RWPE1 (cell line): ENCODE measurements at regions not wholly inside any gene's neighbourhood (a gene's known extent, or its start where the extent isn't known, plus 50 kb on each side); places are given as distances from the start of the nearest gene placed in this dataset.

Experiments
- CTCF ChIA-PET: fragments of 350-600 bp; sonication (Branson Sonifier 250); formaldehyde crosslinking; extraction: SDS; loops from one replicate; lab custom pipeline; 2021; lab: Yijun Ruan, JAX
- POLR2A ChIA-PET: fragments of 400-600 bp; formaldehyde crosslinking; extraction: SDS; loops from one replicate; lab custom pipeline; 2020; ENCODE audit warnings: antibody characterized with exemption; ENCODE audit not compliant: low non-redundant PET; lab: Yijun Ruan, JAX
- DNase-seq: peaks from one replicate; pipeline ENCODE4 v3.0.0; 2012; ENCODE audit warnings: low spot score
- H3K27ac ChIP-seq: fragments of 450-650 bp; 2 replicates; pipeline ENCODE4 v1.5.1; 2017
- TF ChIP-seq, protein P1 (sequence below): fragments of 450-650 bp; conservative IDR thresholded peaks from 2 replicates; pipeline ENCODE4 v1.5.1; 2017; ENCODE audit warnings: low read depth, mild to moderate bottlenecking

- ChIA-PET POLR2A (no interaction called here), CTCF (no interaction called here)
- no peak for DNase-seq
- no peak overlapping the region for H3K27ac ChIP-seq
- TF ChIP-seq, protein P1, sequence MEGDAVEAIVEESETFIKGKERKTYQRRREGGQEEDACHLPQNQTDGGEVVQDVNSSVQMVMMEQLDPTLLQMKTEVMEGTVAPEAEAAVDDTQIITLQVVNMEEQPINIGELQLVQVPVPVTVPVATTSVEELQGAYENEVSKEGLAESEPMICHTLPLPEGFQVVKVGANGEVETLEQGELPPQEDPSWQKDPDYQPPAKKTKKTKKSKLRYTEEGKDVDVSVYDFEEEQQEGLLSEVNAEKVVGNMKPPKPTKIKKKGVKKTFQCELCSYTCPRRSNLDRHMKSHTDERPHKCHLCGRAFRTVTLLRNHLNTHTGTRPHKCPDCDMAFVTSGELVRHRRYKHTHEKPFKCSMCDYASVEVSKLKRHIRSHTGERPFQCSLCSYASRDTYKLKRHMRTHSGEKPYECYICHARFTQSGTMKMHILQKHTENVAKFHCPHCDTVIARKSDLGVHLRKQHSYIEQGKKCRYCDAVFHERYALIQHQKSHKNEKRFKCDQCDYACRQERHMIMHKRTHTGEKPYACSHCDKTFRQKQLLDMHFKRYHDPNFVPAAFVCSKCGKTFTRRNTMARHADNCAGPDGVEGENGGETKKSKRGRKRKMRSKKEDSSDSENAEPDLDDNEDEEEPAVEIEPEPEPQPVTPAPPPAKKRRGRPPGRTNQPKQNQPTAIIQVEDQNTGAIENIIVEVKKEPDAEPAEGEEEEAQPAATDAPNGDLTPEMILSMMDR: no peak
Observed at GRCh38 chr1:242839101-242839500, 314.6 kb upstream of the PLD5 start.

DNA sequence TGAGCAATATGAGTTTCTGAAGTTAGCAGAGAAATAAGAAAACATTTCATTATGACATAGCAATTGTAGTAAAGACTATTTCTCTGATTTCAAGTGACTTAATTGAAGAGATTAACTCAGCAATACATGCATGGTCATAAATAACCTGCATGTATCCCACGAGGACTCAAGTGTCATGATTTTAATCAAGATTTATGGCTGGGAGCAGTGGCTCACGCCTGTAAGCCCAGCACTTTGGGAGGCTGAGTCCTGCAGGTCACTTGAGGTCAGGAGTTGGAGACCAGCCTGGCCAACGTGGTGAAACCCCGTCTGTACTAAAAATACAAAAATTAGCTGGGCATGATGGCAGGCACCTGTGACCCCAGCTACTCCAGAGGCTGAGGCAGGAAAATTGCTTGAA is 311.9 kb upstream of the PLD5 start:
- TF ChIP-seq, protein P1: no peak
- ChIA-PET CTCF (no interaction called here), POLR2A (no interaction called here)

DNA sequence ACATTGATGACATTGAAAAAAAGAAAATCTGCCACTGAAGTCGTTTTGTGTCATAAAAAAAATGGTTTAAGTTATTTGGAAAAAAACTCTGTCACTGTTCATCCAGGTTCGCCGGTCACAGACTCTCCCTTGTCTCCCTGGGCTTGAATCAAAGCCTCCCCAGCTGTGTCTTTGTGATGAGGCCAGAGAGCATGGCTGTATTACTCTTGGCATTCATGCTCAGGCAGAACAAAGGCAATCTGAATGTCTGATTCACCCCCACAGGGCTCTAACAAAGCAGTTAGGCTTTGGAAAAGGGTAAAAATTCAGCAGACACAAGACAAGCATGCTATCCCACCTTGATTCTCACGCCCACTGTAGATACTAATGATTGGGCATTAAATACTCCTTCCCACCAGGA is 304.3 kb upstream of the PLD5 start:
- H3K27ac ChIP-seq: no peak overlapping the region
- TF ChIP-seq, protein P1: no peak
- POLR2A ChIA-PET: no interaction called here
- CTCF ChIA-PET: no interaction called here
- no peak for DNase-seq

More for the DNA sequence above, 311.9 kb upstream of the PLD5 start:
- H3K27ac ChIP-seq: no peak overlapping the region
- no peak for DNase-seq

DNA sequence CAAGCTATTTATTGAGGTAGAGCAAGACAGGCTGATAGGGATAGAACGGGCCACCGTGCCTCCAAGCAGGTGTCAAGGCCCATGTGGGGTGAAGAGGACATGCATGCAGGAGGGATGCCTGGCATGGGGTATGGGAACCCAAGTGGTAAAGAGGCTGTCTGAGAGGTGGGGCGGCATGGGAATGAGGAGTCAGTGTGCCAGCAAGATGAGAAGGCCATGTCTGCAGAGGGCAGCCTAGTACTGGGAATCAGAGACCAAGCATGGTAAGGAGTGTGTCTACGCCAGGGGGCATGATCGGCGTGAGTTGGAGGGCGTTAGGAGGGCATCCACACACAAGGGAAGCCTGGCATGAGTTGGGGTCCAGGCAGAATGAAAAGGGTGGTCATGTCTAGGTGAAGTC is 303.7 kb upstream of the PLD5 start:
- DNase-seq: no peak
- CTCF ChIA-PET: interaction anchor here (0.6 kb wide), 1 partner anchor 56 kb away, joined by 3 read pairs; no protein-coding TSS in a partner anchor
- POLR2A ChIA-PET: no interaction called here

GRCh38 chr1:242827538-242827937 is 303.0 kb upstream of the PLD5 start:
- ChIA-PET CTCF (interaction anchor here (0.6 kb wide), 1 partner anchor 55 kb away, joined by 3 read pairs; no protein-coding TSS in a partner anchor), POLR2A (no interaction called here)
- TF ChIP-seq, protein P1: no peak
- DNase-seq: no peak
- no peak overlapping the region for H3K27ac ChIP-seq

More for the DNA sequence above, 303.7 kb upstream of the PLD5 start:
- no peak overlapping the region for H3K27ac ChIP-seq
- TF ChIP-seq, protein P1: no peak

- CTCF ChIA-PET: no interaction called here
- H3K27ac ChIP-seq: no peak overlapping the region
- TF ChIP-seq, protein P1: no peak
- POLR2A ChIA-PET: no interaction called here
- no peak for DNase-seq
Observed at GRCh38 chr1:242826701-242827336, 302.3 kb upstream of the PLD5 start.
